H1 (cell line): ENCODE measurements at regions not wholly inside any gene's neighbourhood (a gene's known extent, or its start where the extent isn't known, plus 50 kb on each side); places are given as distances from the start of the nearest gene placed in this dataset.

Experiments
- CTCF ChIA-PET: fragments of 300-600 bp; sonication (Branson Sonifier 250); formaldehyde crosslinking; loops from one replicate; lab custom pipeline; 2021; ENCODE audit not compliant: partially characterized antibody; lab: Charles Lee
- POLR2A ChIA-PET: fragments of 300-600 bp; sonication (Branson Sonifier 250); formaldehyde crosslinking; loops from one replicate; lab custom pipeline; 2021; ENCODE audit warnings: inconsistent platforms; ENCODE audit not compliant: partially characterized antibody; lab: Charles Lee
- DNase-seq, 2 experiments: peaks; one replicate each; pipeline versions ENCODE4 v3.0.0 to v3.0.0-alpha.2; 2010 to 2022; ENCODE audit warnings: low spot score in 2 of 2, low read depth in 1 of 2, mixed read lengths in 1 of 2
- FAIRE-seq: peaks from 2 replicates; lab custom pipeline; 2011; peaks lifted over from hg19 to GRCh38; lab: Jason Lieb, UNC
- H2AFZ ChIP-seq: 2 replicates; pipeline ENCODE4 v1.8.1; 2012; ENCODE audit warnings: low read length, inconsistent platforms
- H2AK5ac ChIP-seq: 2 replicates; pipeline ENCODE4 v1.6.1; 2013; ENCODE audit warnings: low read depth, low read length
- H2BK120ac ChIP-seq: replicated peaks from 2 replicates; pipeline ENCODE3; 2013; ENCODE audit warnings: low read depth, low read length, inconsistent platforms
- H2BK12ac ChIP-seq: 2 replicates; pipeline ENCODE4 v1.6.1; 2013; ENCODE audit warnings: low read depth, low read length
- H2BK15ac ChIP-seq: 2 replicates; pipeline ENCODE4 v1.6.1; 2013; ENCODE audit warnings: low read length
- H2BK20ac ChIP-seq: 2 replicates; pipeline ENCODE4 v1.6.1; 2013; ENCODE audit warnings: low read length
- H2BK5ac ChIP-seq: 2 replicates; pipeline ENCODE4 v1.6.1; 2013; ENCODE audit warnings: low read depth, low read length
- H3K14ac ChIP-seq: 2 replicates; pipeline ENCODE4 v1.6.1; 2013; ENCODE audit warnings: inconsistent platforms; ENCODE audit not compliant: insufficient read length
- H3K18ac ChIP-seq: 2 replicates; pipeline ENCODE4 v1.6.1; 2013; ENCODE audit warnings: low read length; ENCODE audit errors: extremely low read depth
- H3K23ac ChIP-seq: 2 replicates; pipeline ENCODE4 v1.6.1; 2013; ENCODE audit warnings: inconsistent platforms; ENCODE audit not compliant: insufficient read length
- H3K23me2 ChIP-seq: 2 replicates; pipeline ENCODE4 v1.6.1; 2013; ENCODE audit warnings: low read depth, low read length
- H3K27ac ChIP-seq: 2 replicates; pipeline ENCODE4 v1.6.1; 2011; ENCODE audit warnings: low read depth, low read length, inconsistent platforms
- H3K27me3 ChIP-seq, 4 experiments: replicated peaks in 1 of 4; 1 replicate in 1 of 4; 2 replicates in 3 of 4; pipeline versions ENCODE4 v1.6.1 to v1.8.1; 2011 to 2013; ENCODE audit warnings: low read length in 3 of 4, mild to moderate bottlenecking in 3 of 4, inconsistent platforms in 2 of 4, mixed read lengths in 2 of 4, moderate library complexity in 1 of 4; ENCODE audit not compliant: control insufficient read depth in 3 of 4, insufficient read depth in 3 of 4; ENCODE audit errors: extremely low read depth in 1 of 4
- H3K36me3 ChIP-seq, 4 experiments: 2 replicates each; pipeline versions ENCODE4 v1.6.1 to v1.8.1; 2011 to 2013; ENCODE audit warnings: mild to moderate bottlenecking in 4 of 4, low read length in 3 of 4, moderate library complexity in 2 of 4, control low read depth in 1 of 4, inconsistent platforms in 1 of 4; ENCODE audit not compliant: insufficient read depth in 4 of 4, control insufficient read depth in 2 of 4
- H3K4ac ChIP-seq: replicated peaks from 2 replicates; pipeline ENCODE3; 2013; ENCODE audit warnings: low read length, low read depth, mixed read lengths, inconsistent platforms; ENCODE audit not compliant: insufficient read length
- H3K4me1 ChIP-seq, 4 experiments: replicated peaks in 1 of 4; 1 replicate in 1 of 4; 2 replicates in 3 of 4; pipeline versions ENCODE4 v1.6.1 to v1.8.1; 2011 to 2013; ENCODE audit warnings: low read length in 3 of 4, inconsistent platforms in 2 of 4, mixed read lengths in 1 of 4; ENCODE audit not compliant: insufficient read depth in 4 of 4, control insufficient read depth in 3 of 4
- H3K4me2 ChIP-seq, 2 experiments: 2 replicates each; pipeline versions ENCODE4 v1.6.1 to v1.8.1; 2011 to 2013; ENCODE audit warnings: low read depth in 2 of 2, low read length in 2 of 2, control low read depth in 1 of 2, inconsistent platforms in 1 of 2, mild to moderate bottlenecking in 1 of 2; ENCODE audit not compliant: insufficient read depth in 1 of 2
- H3K4me3 ChIP-seq, 4 experiments: fragments of 200-600, 300-600 bp in 1 of 4; sonication (generic), shearing (Covaris generic), sonication (Bioruptor Twin) in 1 of 4; 2 replicates each; pipeline versions ENCODE4 v1.5.1 to v1.8.1; 2011 to 2016; ENCODE audit warnings: low read length in 4 of 4, low read depth in 3 of 4, control low read depth in 2 of 4, inconsistent platforms in 2 of 4, mild to moderate bottlenecking in 2 of 4, mixed read lengths in 1 of 4, moderate library complexity in 1 of 4; ENCODE audit not compliant: insufficient read depth in 2 of 4; ENCODE audit errors: extremely low read depth in 1 of 4
- H3K56ac ChIP-seq: replicated peaks from 2 replicates; pipeline ENCODE3; 2013; ENCODE audit warnings: low read depth, mild to moderate bottlenecking, mixed read lengths, low read length, inconsistent platforms; ENCODE audit not compliant: insufficient read length
- H3K79me1 ChIP-seq: 2 replicates; pipeline ENCODE4 v1.6.1; 2013; ENCODE audit warnings: low read depth, low read length, control low read depth
- H3K79me2 ChIP-seq, 2 experiments: 2 replicates each; pipeline versions ENCODE4 v1.6.1 to v1.8.1; 2012 to 2013; ENCODE audit warnings: low read length in 2 of 2, mild to moderate bottlenecking in 2 of 2, inconsistent platforms in 1 of 2; ENCODE audit not compliant: insufficient read depth in 2 of 2, control insufficient read depth in 1 of 2
- H3K9ac ChIP-seq, 4 experiments: replicated peaks in 1 of 4; 1 replicate in 1 of 4; 2 replicates in 3 of 4; pipeline versions ENCODE4 v1.6.1 to v1.8.1; 2011 to 2013; ENCODE audit warnings: low read depth in 3 of 4, low read length in 3 of 4, control low read depth in 2 of 4, mild to moderate bottlenecking in 2 of 4, moderate library complexity in 2 of 4, inconsistent platforms in 1 of 4; ENCODE audit errors: extremely low read depth in 1 of 4
- H3K9me3 ChIP-seq, 2 experiments: 2 replicates each; pipeline versions ENCODE4 v1.6.1 to v1.8.1; 2012 to 2013; ENCODE audit warnings: mild to moderate bottlenecking in 2 of 2, moderate library complexity in 2 of 2, control low read depth in 1 of 2, inconsistent platforms in 1 of 2, low read depth in 1 of 2, low read length in 1 of 2, mixed read lengths in 1 of 2; ENCODE audit not compliant: insufficient read depth in 2 of 2
- H4K20me1 ChIP-seq, 2 experiments: replicated peaks in 1 of 2; 2 replicates each; pipeline versions ENCODE3 to v1.8.1; 2011 to 2013; ENCODE audit warnings: inconsistent platforms in 2 of 2, low read length in 2 of 2, mild to moderate bottlenecking in 1 of 2; ENCODE audit not compliant: insufficient read depth in 2 of 2, control insufficient read depth in 1 of 2
- H4K5ac ChIP-seq: 2 replicates; pipeline ENCODE4 v1.6.1; 2013; ENCODE audit warnings: low read length, low read depth, mixed read lengths, inconsistent platforms; ENCODE audit not compliant: insufficient read length
- H4K8ac ChIP-seq: 2 replicates; pipeline ENCODE4 v1.8.0; 2013; ENCODE audit warnings: mild to moderate bottlenecking, moderate library complexity, low read length, inconsistent platforms; ENCODE audit not compliant: insufficient read depth; ENCODE audit errors: extremely low read depth
- H4K91ac ChIP-seq: replicated peaks from 2 replicates; pipeline ENCODE3; 2013; ENCODE audit warnings: low read length, mixed read lengths, inconsistent platforms; ENCODE audit not compliant: insufficient read length
- CHD1 ChIP-seq: IDR thresholded peaks from 2 replicates; pipeline ENCODE4 v1.6.1; 2012; ENCODE audit warnings: low read depth, low read length, improper control_type of control experiment
- EGR1 ChIP-seq: IDR thresholded peaks from 2 replicates; pipeline ENCODE4 v1.6.1; 2011; ENCODE audit warnings: low read depth, low read length, borderline replicate concordance

DNA sequence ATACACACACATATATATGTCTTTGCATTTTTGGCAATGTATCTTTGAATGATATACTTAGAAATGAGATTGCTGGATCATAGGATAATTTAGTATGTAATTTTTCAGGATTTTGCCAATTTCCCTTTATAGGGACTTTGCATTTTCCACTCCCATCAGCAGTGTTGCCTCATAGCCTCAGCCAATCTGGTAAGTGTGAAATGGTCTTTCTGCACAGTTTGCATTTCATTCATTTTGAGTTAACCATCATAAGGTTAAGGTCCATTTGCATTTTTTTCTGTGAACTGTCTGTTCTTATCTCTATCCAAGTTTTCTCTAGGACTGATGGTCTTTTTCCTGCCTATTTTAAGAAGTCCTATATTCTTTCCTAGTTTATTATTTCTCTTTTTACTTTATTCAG, 474.8 kb downstream of the ZNF674 start:
- H3K23me2 ChIP-seq, result no peaks in the 10 kb centered on the region
- no peaks in the 10 kb centered on the region for H3K79me1 ChIP-seq
- no peaks in the 10 kb centered on the region for H3K9me3 ChIP-seq
- no peak overlapping the region for H4K8ac ChIP-seq
- H3K4me1 ChIP-seq, result no peaks in the 10 kb centered on the region
- DNase-seq (no peak), FAIRE-seq (no peak)
- H3K14ac ChIP-seq, result no peak overlapping the region
- H3K27ac ChIP-seq, result no peak overlapping the region
- H2BK15ac ChIP-seq, result no peak overlapping the region
- no peaks in the 10 kb centered on the region for H3K36me3 ChIP-seq
- H3K23ac ChIP-seq, result no peak overlapping the region
- no peak overlapping the region for H3K4me3 ChIP-seq
- ChIA-PET POLR2A (no interaction called here), CTCF (no interaction called here)
- no peak overlapping the region for H3K18ac ChIP-seq
- H3K9ac ChIP-seq, result no peak overlapping the region
- no peak overlapping the region for H2AK5ac ChIP-seq
- H3K27me3 ChIP-seq, result no peaks in the 10 kb centered on the region
- no peak overlapping the region for H2AFZ ChIP-seq
- H4K20me1 ChIP-seq, result no peaks in the 10 kb centered on the region
- H3K4me2 ChIP-seq, result no peak overlapping the region
- H3K4ac ChIP-seq, result no peak overlapping the region
- H4K5ac ChIP-seq, result no peak overlapping the region
- H3K56ac ChIP-seq, result no peak overlapping the region
- H2BK20ac ChIP-seq, result no peak overlapping the region
- no peak overlapping the region for H2BK120ac ChIP-seq
- no peak overlapping the region for H4K91ac ChIP-seq
- H3K79me2 ChIP-seq, result no peaks in the 10 kb centered on the region
- no peak overlapping the region for H2BK12ac ChIP-seq
- no peak overlapping the region for H2BK5ac ChIP-seq
- no peak for TF ChIP-seq CHD1
- TF ChIP-seq EGR1, result no peak
